WTC11 (cell line): ENCODE measurements at regions not wholly inside any gene's neighbourhood (a gene's known extent, or its start where the extent isn't known, plus 50 kb on each side); places are given as distances from the start of the nearest gene placed in this dataset.

Experiments
- ATAC-seq: fragments of 200-7000 bp; cut with Tn5 transposase; 2 replicates; pipeline ENCODE4 v1.10.0; 2021; ENCODE audit warnings: mild to moderate bottlenecking, moderate library complexity
- CTCF ChIA-PET: fragments of 300-600 bp; sonication (Branson Sonifier 250); formaldehyde crosslinking; loops from one replicate; lab custom pipeline; 2021; ENCODE audit warnings: antibody characterized with exemption; lab: Charles Lee
- POLR2A ChIA-PET: fragments of 350-600 bp; sonication (Branson Sonifier 250); formaldehyde crosslinking; loops from one replicate; lab custom pipeline; 2021; ENCODE audit warnings: antibody characterized with exemption; lab: Charles Lee
- DNase-seq: peaks from one replicate; pipeline ENCODE4 v3.0.0; 2021; ENCODE audit warnings: low spot score
- H3K27ac Mint-ChIP-seq: 2 replicates; pipeline ENCODE4 v1.8.0; 2021; ENCODE audit warnings: mixed read lengths
- H3K27me3 Mint-ChIP-seq: 2 replicates; pipeline ENCODE4 v1.8.0; 2021; ENCODE audit warnings: low read depth, mild to moderate bottlenecking, moderate library complexity, mixed read lengths
- H3K36me3 Mint-ChIP-seq: 2 replicates; pipeline ENCODE4 v1.8.0; 2021; ENCODE audit warnings: mixed read lengths
- H3K4me1 Mint-ChIP-seq: 2 replicates; pipeline ENCODE4 v1.8.0; 2022; ENCODE audit warnings: mixed read lengths
- H3K4me3 Mint-ChIP-seq: 2 replicates; pipeline ENCODE4 v1.8.0; 2021; ENCODE audit warnings: mild to moderate bottlenecking, moderate library complexity, mixed read lengths
- H3K9me3 Mint-ChIP-seq: 2 replicates; pipeline ENCODE4 v1.8.0; 2021; ENCODE audit warnings: mixed read lengths
- AFF4 ChIP-seq: sonication (generic); formaldehyde crosslinking; IDR thresholded peaks from 2 replicates; pipeline ENCODE4 v1.8.1; 2023; ENCODE audit warnings: mild to moderate bottlenecking, missing genetic modification reagents, borderline replicate concordance
- AR ChIP-seq: fragments of 250-450 bp; sonication (Bioruptor Pico); IDR thresholded peaks from 2 replicates; pipeline ENCODE4 v1.9.0; 2021; ENCODE audit warnings: mild to moderate bottlenecking
- EMX1 ChIP-seq: fragments of 250-450 bp; sonication (Bioruptor Pico); IDR thresholded peaks from 2 replicates; pipeline ENCODE4 v1.8.0; 2021; ENCODE audit warnings: mild to moderate bottlenecking
- ESRRA ChIP-seq: sonication (generic); formaldehyde crosslinking; IDR thresholded peaks from 2 replicates; pipeline ENCODE4 v1.8.1; 2022; ENCODE audit warnings: mild to moderate bottlenecking, missing genetic modification reagents, borderline replicate concordance
- ETV6 ChIP-seq: sonication (generic); formaldehyde crosslinking; IDR thresholded peaks from 2 replicates; pipeline ENCODE4 v1.8.1; 2022; ENCODE audit warnings: mild to moderate bottlenecking, missing genetic modification reagents
- FOXJ3 ChIP-seq: sonication (generic); formaldehyde crosslinking; IDR thresholded peaks from 2 replicates; pipeline ENCODE4 v1.9.0; 2021; ENCODE audit warnings: missing genetic modification reagents, mild to moderate bottlenecking, borderline replicate concordance
- HMGA2 ChIP-seq: fragments of 250-450 bp; sonication (Bioruptor Pico); IDR thresholded peaks from 2 replicates; pipeline ENCODE4 v1.4.0; 2021; ENCODE audit warnings: mild to moderate bottlenecking, moderate library complexity
- IRF2 ChIP-seq: sonication (generic); formaldehyde crosslinking; IDR thresholded peaks from 2 replicates; pipeline ENCODE4 v1.8.0; 2022; ENCODE audit warnings: low read depth, missing genetic modification reagents, borderline replicate concordance
- MXD4 ChIP-seq: fragments of 250-450 bp; sonication (Bioruptor Pico); IDR thresholded peaks from 2 replicates; pipeline ENCODE4 v1.8.0; 2021; ENCODE audit warnings: mild to moderate bottlenecking, moderate library complexity, borderline replicate concordance
- NFYB ChIP-seq: sonication (generic); formaldehyde crosslinking; conservative IDR thresholded peaks from 2 replicates; pipeline ENCODE4 v1.8.0; 2022; ENCODE audit warnings: low read depth, missing genetic modification reagents
- NR2C2 ChIP-seq: sonication (generic); formaldehyde crosslinking; IDR thresholded peaks from 2 replicates; pipeline ENCODE4 v1.8.0; 2022; ENCODE audit warnings: mild to moderate bottlenecking, missing genetic modification reagents
- RELA ChIP-seq: sonication (generic); formaldehyde crosslinking; IDR thresholded peaks from 2 replicates; pipeline ENCODE4 v1.8.1; 2022; ENCODE audit warnings: missing genetic modification reagents, mild to moderate bottlenecking, borderline replicate concordance
- ZBTB43 ChIP-seq: sonication (generic); formaldehyde crosslinking; IDR thresholded peaks from 2 replicates; pipeline ENCODE4 v1.8.1; 2023; ENCODE audit warnings: mild to moderate bottlenecking, missing genetic modification reagents
- ZNF121 ChIP-seq: sonication (generic); formaldehyde crosslinking; IDR thresholded peaks from 2 replicates; pipeline ENCODE4 v1.8.0; 2023; ENCODE audit warnings: missing genetic modification reagents
- ZNF396 ChIP-seq: fragments of 250-450 bp; sonication (Bioruptor Pico); IDR thresholded peaks from 2 replicates; pipeline ENCODE4 v1.8.0; 2021; ENCODE audit warnings: mild to moderate bottlenecking, moderate library complexity, borderline replicate concordance
- TF ChIP-seq, protein P1 (sequence below): sonication (generic); formaldehyde crosslinking; IDR thresholded peaks from 2 replicates; pipeline ENCODE4 v1.8.1; 2022; ENCODE audit warnings: low read depth, missing genetic modification reagents, borderline replicate concordance
- TF ChIP-seq, protein P2 (sequence below): sonication (generic); formaldehyde crosslinking; IDR thresholded peaks from 2 replicates; pipeline ENCODE4 v1.8.1; 2022; ENCODE audit warnings: mild to moderate bottlenecking, missing genetic modification reagents, moderate library complexity, borderline replicate concordance
- TF ChIP-seq, protein P3 (sequence below): sonication (generic); formaldehyde crosslinking; IDR thresholded peaks from 2 replicates; pipeline ENCODE4 v1.8.0; 2022; ENCODE audit warnings: mild to moderate bottlenecking, missing genetic modification reagents

DNA sequence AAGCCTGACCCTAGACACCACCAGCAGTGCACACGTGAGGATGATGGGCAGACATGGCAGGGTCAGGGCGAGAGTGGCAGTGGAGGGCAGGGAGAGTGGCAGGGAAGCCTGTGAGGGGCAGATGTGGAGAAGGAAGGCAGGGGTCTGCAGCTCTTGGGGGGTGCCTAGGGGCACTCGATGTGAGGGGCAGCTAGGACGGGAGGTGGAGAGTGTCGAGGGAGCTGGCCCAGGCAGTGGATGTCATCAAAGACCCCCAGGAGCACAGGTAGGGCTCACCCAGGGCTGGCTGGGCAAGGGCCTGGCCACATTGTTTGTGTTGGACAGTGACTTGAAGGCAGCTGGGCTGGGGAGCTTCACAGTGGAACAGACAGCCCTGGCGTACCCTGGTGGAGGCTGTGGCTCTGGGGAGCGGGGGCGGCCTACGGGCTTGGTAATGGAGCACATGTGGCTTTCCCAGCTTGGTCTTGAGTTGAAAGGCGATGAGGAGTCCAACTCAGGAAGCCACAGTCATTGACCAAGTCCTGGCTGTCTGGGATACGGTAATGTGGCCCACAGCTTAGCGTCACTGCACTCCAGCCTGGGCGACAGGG, 87.1 kb downstream of the RTP5 start:
- CTCF ChIA-PET = no interaction called here

More for the DNA sequence above, 87.1 kb downstream of the RTP5 start:
- Mint-ChIP-seq H3K36me3 (no peaks in the 10 kb centered on the region), H3K27ac (no peak overlapping the region), H3K27me3 (peaks cover 6% of the 10 kb centered on the region), H3K9me3 (no peaks in the 10 kb centered on the region), H3K4me3 (no peak overlapping the region), H3K4me1 (no peaks in the 10 kb centered on the region)
- POLR2A ChIA-PET = no interaction called here
- ATAC-seq = no peak
- DNase-seq = no peak
- TF ChIP-seq AFF4 (CRISPR knock-in tag) = no peak
- TF ChIP-seq, protein P1, sequence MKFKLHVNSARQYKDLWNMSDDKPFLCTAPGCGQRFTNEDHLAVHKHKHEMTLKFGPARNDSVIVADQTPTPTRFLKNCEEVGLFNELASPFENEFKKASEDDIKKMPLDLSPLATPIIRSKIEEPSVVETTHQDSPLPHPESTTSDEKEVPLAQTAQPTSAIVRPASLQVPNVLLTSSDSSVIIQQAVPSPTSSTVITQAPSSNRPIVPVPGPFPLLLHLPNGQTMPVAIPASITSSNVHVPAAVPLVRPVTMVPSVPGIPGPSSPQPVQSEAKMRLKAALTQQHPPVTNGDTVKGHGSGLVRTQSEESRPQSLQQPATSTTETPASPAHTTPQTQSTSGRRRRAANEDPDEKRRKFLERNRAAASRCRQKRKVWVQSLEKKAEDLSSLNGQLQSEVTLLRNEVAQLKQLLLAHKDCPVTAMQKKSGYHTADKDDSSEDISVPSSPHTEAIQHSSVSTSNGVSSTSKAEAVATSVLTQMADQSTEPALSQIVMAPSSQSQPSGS (CRISPR knock-in tag) = no peak
- TF ChIP-seq, protein P2, sequence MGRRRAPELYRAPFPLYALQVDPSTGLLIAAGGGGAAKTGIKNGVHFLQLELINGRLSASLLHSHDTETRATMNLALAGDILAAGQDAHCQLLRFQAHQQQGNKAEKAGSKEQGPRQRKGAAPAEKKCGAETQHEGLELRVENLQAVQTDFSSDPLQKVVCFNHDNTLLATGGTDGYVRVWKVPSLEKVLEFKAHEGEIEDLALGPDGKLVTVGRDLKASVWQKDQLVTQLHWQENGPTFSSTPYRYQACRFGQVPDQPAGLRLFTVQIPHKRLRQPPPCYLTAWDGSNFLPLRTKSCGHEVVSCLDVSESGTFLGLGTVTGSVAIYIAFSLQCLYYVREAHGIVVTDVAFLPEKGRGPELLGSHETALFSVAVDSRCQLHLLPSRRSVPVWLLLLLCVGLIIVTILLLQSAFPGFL (CRISPR knock-in tag) = no peak
- TF ChIP-seq NR2C2 (CRISPR knock-in tag) = no peak
- TF ChIP-seq, protein P3, sequence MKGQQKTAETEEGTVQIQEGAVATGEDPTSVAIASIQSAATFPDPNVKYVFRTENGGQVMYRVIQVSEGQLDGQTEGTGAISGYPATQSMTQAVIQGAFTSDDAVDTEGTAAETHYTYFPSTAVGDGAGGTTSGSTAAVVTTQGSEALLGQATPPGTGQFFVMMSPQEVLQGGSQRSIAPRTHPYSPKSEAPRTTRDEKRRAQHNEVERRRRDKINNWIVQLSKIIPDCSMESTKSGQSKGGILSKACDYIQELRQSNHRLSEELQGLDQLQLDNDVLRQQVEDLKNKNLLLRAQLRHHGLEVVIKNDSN (CRISPR knock-in tag) = no peak
- TF ChIP-seq EMX1 (CRISPR knock-in tag) = no peak
- TF ChIP-seq HMGA2 = no peak
- TF ChIP-seq MXD4 = no peak
- no peak for TF ChIP-seq ETV6
- no peak for TF ChIP-seq ZNF121 (CRISPR knock-in tag)
- no peak for TF ChIP-seq IRF2
- no peak for TF ChIP-seq ESRRA (CRISPR knock-in tag)
- TF ChIP-seq RELA (CRISPR knock-in tag) = no peak
- no peak for TF ChIP-seq NFYB (CRISPR knock-in tag)
- no peak for TF ChIP-seq AR (CRISPR knock-in tag)
- TF ChIP-seq FOXJ3 (CRISPR knock-in tag) = no peak
- no peak for TF ChIP-seq ZBTB43
- TF ChIP-seq ZNF396 (CRISPR knock-in tag) = no peak
